DOHH2 (cell line): ENCODE measurements at regions not wholly inside any gene's neighbourhood (a gene's known extent, or its start where the extent isn't known, plus 50 kb on each side); places are given as distances from the start of the nearest gene placed in this dataset.

Experiments
- EZH2phosphoT487 ChIP-seq: fragments of 200-600 bp; sonication (generic); IDR thresholded peaks from 2 replicates; pipeline ENCODE4 v1.6.1; 2017; ENCODE audit warnings: borderline replicate concordance, mild to moderate bottlenecking, antibody characterized with exemption, low read length, moderate library complexity, mixed read lengths
- TF ChIP-seq, protein P1 (sequence below): fragments of 200-600 bp; sonication (generic); IDR thresholded peaks from one replicate; pipeline ENCODE4 v1.5.1; 2014; ENCODE audit warnings: antibody characterized with exemption, mild to moderate bottlenecking, low read depth, low read length; ENCODE audit not compliant: poor library complexity, severe bottlenecking

DNA sequence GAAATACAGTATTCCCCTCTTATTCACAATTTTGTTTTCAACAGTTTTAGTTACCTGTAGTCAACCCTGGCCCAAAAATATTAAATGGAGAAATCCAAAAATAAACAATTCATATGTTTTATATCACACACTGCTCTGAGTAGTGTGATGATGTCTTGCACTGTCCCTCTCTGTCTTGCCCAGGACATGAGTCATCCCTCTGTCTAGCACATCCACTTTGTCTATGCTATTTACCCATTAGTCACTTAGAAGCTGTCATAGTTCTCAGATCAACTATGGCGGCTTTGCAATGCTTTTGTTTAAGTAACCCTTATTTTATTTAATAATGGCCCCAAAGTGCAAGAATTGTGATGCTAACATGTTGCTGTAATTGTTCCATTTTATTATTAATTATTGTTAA, 380.6 kb upstream of the REG3G start:
- TF ChIP-seq, protein P1, sequence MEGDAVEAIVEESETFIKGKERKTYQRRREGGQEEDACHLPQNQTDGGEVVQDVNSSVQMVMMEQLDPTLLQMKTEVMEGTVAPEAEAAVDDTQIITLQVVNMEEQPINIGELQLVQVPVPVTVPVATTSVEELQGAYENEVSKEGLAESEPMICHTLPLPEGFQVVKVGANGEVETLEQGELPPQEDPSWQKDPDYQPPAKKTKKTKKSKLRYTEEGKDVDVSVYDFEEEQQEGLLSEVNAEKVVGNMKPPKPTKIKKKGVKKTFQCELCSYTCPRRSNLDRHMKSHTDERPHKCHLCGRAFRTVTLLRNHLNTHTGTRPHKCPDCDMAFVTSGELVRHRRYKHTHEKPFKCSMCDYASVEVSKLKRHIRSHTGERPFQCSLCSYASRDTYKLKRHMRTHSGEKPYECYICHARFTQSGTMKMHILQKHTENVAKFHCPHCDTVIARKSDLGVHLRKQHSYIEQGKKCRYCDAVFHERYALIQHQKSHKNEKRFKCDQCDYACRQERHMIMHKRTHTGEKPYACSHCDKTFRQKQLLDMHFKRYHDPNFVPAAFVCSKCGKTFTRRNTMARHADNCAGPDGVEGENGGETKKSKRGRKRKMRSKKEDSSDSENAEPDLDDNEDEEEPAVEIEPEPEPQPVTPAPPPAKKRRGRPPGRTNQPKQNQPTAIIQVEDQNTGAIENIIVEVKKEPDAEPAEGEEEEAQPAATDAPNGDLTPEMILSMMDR = no peak
- TF ChIP-seq EZH2phosphoT487 = no peak
